Activated T-helper 9 cell treated with anti-CD3 and anti-CD28 coated beads, Interleukin-2, amount 50 U/mL, for 16 hours (primary cell): ENCODE measurements at regions not wholly inside any gene's neighbourhood (a gene's known extent, or its start where the extent isn't known, plus 50 kb on each side); places are given as distances from the start of the nearest gene placed in this dataset.

Experiments used
- DNase-seq: peaks from one replicate; pipeline ENCODE4 v3.0.0-alpha.2; 2020; ENCODE audit warnings: low read depth

DNA sequence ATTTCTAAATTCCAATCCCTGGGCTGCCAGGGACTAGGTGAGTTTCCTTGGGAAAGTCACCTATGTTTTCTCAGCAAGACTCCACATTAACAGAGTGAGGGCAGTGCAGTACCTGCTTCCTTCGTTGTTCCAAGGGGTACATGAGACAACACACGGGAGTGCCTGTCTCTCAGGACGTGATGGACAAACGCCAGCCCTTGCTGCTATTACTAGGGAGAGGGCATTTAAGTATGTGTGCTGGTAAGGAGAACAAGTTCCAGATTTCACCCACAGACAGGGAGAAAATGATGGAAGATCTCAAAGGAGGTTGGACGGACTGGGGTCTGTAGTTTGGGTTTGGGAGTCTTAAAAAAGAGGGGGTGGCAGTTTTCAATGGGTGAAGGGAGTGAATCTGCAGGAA is 195.7 kb downstream of the HERPUD2 start:
- DNase-seq: no peak

DNA sequence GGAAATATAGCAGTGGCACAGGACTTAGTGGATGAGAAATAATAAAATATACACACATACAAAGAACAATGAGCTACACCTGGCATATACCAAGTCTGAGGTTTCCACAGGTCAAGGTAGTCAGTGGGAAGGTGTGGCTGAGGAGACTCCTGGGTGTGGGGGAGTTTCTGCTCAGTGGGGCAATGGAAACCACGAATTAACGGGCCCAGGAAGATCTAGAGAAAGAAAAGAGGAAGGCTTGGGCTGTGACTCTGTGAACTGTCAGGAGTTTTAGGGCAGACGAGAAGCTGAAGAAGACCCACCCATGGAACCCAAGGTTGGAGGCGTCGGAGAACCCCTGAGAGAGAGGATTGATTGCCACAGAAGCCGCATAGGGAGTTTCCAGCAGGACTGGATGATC is 196.5 kb downstream of the HERPUD2 start:
- DNase-seq: no peak

DNA sequence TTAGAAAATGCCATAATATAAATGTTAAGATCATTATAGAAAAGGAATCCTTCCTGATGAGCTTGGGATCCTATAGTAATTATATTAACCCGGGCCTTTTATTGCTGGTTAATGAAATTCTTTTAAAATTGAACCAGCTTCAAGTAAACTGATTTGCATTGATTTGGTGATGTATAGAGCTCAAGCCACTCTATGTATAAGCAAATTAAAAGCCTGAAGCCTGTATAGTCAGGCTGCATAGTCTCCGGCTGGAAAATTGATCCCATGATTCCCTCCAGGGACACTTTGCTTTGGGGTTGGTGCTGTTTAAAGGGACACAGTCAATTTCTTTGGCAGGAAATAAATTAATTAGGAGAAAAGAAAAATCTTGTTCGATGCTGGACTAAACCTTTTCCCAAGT is 199.1 kb downstream of the HERPUD2 start:
- no peak for DNase-seq

DNA sequence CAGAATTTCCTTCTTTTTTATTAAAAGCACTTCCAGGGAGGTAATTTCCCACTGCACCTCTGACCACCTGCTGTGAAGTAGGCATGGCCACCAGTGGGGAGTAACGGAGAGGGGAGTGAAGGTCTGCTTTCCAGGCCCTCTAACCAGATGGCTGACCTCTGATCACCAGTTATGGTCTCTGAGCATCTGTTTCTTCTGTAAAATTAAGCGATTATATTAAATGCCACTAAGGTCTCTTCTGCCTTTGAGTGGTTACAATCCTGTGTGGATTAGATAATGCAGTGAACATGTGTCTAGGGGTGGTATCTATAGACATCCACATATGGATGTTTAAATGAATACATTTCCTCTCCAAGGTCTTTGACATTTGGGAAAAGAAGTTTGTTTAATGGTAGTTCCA is 199.6 kb downstream of the HERPUD2 start:
- no peak for DNase-seq

DNA sequence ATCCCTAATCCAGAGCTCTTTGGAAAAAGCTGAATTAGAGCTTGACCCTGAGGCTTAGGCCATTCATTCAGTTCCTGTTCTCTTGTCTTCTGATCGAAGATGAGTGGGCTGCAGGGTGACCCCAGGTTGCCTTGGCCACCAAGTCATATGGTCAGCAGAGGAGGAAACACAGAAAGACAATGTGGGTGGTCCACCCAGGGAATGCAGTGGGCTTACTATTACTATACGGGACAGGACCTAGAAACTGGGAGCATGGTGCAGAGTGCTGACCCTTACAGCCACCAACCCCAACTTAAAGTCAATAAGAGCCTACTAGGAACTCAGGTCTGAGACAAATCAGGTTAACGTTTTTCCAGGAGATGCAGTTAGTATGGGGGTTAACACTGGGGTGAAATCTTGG is 200.5 kb downstream of the HERPUD2 start:
- DNase-seq: no peak

DNA sequence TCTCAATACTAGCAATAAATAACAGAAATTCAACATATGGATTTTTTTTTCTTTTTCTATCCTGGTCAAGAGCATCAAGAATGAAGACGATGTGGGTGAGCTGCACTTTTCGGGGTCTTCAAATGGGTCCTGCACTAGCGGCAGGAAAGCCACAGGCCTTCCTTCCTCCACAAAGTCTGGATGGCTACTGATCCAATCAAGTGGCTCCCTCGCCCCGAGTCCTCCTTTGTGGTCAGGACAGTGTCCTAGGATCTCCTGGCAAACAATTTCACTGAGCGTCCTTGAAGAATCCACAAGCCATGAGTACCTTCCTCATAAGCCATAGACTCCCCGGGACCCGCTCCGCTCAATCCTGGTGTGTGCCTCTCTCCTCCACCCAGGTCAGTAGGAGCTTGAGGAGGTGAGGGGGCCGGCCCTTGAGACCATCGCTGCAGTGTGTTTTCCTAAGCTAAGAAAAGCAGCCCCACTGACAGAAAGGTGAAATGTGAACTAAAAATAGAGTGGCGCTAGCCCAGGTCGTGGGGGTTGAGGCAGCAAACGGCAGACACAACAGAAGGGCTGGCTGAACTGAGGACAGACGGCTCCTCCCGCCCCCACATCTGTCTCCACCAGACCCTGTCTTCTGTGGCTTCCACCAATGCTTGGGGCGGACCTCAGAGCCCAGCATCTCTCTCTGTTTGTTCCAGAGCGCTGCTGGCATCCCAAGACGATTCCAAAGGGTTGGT is 202.3 kb downstream of the HERPUD2 start:
- DNase-seq: no peak

DNA sequence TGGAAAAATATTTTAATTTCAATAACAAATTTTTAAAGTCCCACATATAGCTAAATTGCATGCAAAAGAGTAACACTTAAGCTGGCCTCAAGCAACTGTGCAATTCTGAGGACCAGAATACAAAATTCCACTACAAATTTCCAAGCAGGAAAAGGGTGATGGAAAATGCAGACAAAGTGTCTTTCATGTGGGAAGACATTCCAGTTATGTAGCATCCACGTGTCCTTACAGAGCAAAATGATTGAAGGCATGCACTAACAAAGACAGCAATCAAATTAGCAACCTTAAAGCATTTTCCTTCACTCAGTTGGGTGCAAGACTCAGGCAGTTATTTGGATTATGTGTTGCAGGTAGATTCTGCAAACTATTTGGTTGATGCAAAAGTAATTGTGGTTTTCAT is 203.7 kb downstream of the HERPUD2 start:
- no peak for DNase-seq

DNA sequence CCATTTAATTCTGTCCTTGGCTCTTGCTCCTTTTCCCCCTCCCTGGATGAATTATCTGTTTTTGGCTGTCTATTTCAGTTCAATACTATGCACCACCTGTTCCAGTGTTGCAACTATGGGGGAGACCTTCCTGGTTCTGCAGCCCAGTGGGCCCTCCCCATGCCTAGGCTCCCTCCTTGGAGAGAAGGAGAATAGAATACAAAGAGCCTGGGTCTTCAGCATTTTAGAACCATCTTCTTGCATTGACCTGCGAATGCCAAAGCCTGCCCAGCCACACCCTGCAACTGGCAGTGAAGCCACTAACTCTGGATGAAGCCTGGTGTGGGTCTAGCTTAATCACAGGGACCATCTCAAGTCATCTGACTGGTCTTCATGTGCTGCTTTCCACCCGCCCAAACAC is 207.1 kb downstream of the HERPUD2 start:
- DNase-seq: no peak

DNA sequence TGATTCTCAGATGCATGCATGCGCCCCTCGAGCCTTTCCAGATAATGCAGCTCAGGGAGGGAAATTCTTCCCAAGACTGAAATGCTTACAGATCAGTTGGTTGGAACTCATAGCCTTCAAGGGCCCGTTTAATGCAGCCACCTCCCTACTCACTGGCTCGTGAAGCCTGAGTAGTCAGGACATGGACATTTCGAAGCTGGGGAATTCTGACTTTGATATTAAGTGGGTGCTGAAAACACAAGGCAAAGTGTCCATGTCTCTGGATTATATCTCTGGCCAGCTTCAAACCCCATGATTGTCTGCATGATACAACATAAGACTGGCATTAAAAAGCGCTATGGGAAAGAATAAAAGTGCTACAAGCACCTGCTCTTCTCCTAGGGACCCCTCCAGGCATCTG is 207.5 kb downstream of the HERPUD2 start:
- no peak for DNase-seq

DNA sequence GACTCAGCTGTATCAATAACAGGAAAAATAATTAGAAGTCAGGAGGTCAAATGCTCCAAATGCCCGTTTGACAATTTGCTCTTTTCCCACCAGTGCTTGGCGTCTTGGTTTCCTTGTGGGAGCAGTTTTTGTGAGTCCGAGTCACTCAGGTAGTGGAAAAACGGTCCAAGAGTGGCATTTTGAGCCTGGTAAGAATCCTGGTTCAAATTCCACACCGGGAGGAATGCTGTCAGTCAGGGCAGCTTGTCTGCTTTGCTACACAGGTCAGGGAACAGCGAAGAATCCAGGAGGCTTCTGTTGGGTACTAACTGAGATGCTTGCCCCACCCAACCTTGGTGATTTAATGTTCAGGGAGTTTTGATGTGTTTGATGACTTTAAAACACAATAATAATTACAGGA is 209.5 kb downstream of the HERPUD2 start:
- DNase-seq: no peak

DNA sequence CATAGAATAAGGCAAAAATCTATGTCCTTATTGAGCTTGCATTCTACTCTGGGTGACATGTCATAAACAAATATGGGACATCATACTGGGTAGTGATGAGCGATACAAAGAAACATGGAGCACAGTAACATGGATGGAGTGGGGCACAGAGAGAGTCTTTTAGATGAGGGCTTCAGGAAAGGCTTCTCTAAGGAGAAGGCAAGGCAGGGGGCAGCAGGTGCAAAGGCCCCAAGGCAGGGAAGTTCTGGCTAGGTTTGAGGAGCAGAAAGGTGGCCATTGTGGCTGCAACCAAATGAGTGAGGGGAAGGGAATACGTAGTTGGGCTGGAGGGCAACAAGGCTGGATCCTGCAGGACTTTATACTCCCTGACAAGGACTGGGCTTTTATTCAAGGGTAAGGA is 211.4 kb downstream of the HERPUD2 start:
- no peak for DNase-seq

DNA sequence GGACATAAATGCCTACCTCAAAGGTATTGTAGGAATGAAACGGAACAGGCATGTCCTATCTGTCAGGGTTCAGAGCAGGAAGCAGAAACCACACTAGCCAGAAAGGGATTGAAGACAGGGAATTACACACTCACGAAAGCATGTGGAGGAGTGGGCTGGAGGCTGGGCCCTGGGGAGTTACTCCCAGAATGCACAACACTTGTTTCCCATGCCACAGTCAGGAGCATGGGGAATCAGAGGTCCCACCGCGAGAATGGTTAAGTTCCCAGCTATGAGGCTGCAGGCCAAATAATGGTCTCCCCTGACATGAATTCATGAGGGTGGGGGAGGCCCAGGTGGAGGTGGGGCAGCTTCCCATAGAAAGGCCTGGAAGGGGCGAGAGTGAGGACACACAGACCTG is 212.7 kb downstream of the HERPUD2 start:
- DNase-seq: no peak

DNA sequence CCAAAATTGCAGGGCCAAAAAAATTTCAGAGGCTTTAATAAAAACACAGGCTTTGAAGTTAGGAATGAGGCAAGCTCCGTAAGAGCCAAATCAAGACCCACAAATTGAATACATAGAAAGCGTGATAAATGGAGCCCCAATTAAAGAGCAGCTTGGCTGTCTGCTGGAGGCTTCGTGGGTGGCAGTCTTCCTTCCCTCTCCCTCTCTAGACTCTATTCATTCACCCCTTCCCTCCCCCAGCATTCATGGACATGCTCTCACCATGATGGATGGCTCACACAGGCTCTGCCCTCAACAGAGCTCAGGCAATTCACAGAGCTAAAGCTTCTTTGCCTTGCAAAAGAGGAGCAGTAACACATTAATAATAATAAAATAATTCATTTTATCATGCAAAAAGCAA is 214.1 kb downstream of the HERPUD2 start:
- no peak for DNase-seq

DNA sequence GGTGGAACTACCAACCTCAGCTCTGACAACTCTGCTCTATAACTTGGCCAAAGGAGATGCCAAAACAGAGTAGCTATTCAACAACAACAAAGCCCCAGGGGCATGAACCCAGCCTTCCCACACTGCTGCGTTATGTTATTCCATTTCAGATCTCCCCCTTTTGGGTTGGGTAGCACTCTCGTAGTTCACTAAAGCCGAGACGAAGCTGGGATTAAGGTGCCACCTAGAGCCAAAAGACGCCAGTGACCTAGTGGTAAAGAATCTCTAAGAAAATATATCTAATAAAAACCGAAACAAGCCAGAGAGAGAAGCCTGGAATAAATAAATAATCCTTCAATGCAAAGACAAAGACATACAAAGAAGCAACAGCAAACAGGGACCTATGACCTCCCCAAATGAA is 217.3 kb downstream of the HERPUD2 start:
- no peak for DNase-seq

DNA sequence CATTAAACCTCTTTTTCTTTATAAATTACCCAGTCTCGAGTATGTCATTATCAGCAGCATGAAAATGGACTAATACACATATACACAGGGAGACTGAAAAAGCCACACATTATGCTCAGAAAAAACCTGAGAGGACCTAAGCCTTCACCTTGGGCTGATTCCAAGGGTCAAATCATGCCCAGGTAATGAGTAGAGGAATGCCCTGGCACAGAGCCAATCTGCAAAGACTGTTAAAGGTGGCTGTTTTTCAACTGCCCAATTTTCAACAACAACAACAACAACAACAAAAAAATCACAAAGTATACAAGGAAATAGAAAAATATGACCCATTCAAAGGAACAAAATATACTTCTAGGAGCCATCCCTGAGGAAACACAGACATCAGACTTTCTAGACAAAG is 220.2 kb upstream of the TBX20 start:
- no peak for DNase-seq

DNA sequence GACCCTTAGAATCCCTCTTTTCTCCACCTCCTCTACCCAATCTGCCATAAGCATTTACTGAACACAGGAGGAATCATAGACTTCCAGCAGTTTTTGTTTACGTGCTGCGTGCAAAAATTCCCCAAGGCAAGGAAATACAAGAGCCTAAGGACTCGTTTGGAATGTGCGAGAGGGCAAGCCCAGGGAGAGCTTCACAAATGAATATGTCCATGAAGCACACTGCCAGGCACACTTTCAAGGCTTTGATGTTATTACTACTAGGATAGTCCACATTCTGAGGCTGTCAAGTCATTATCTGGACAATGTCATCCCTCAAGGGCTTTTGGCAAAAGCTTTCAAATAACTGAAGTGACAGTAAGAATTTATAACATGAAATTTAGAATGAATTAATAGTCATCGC is 214.7 kb upstream of the TBX20 start:
- DNase-seq: no peak

DNA sequence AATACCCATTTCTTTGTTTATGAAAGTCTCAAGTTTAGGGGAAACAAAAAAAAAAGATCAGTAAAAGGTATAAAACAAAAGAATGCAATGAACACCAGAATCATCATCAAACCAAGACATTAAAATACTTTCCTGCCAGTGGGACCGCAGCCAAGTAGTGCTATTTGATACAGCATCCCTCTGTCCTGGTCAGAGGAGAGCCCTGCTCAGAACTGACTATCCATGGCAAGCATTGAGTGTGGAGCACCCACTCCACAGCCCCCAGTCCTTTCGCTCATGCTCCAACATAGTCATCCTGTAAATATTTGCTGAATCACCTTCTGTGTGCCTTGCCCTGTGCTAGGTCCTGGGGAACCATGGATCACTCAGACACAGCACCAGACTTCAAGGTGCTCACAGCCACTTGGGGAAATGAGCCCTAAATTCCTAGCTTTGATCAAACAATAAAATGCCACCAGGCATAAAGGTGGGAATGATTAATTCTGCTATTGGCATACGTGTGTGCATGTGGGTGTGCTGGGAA is 213.6 kb upstream of the TBX20 start:
- no peak for DNase-seq

DNA sequence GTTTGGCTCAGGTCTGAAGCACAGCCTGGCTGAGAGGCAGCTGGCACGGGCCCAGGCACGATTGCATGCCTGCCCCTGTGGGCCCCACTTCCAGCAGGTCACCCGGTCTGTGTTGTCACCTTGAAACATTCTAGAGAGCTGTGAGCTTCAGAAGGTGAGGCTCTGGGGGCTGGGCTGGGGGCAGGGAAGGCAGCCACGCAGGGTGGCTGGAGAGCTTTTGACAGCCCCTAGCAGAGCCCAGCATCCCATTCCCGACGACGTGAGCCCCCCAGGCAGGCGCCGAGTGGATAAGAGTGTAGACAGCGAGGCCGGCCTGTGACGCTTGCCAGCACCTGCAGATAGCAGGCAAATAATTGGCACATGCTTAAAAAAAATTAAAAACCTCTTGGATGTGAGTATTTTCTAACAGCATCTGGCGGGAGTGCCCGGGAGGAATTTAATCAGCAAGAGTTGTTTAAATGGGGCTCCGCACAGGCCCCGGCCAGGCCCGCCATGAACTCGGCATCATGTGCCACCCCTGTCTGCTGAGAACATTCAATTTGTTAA is 212.0 kb upstream of the TBX20 start:
- no peak for DNase-seq

DNA sequence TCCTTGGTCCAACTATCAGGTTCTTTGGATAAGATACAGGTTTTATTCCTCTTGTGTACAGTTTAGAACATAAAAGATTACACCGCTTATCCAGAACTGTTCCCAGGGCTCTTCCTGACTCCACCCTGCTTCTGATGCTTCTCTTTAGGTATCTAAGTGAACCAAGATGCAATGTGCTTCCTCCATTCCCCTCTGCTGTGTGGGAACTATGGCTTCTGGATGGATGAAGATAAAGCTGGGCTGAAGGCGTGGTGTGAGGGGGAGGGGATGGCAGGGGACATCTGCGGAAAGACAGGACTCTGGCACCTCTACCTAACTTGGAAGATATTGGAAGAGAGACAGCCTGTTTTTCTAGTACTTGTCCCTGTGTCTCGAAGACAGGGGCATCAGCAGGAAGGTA is 209.9 kb upstream of the TBX20 start:
- no peak for DNase-seq

DNA sequence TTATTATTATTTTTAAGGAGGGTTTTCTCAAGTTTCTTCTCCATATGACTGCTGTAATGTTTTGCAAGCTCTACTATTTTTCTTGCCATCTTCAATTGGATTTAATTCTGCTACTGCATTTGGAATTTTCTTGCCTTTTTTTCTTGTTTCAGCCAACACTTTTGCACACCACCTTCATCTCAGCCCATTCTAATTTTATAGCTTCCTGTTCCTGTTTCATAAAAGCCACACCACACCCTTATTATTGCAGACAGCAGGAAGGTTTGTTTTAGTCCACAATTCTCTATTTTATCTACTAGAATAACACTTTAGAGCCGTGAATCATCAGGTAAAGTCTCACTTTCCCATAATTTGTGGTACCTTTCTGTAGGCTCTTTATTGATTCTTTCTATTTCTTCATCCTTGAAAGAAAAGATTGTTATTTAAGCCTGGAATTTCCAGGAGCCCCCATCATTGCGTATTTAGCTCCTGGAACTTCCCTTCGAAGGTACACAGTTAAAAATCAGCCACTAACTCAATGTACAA is 209.3 kb upstream of the TBX20 start:
- DNase-seq: no peak

DNA sequence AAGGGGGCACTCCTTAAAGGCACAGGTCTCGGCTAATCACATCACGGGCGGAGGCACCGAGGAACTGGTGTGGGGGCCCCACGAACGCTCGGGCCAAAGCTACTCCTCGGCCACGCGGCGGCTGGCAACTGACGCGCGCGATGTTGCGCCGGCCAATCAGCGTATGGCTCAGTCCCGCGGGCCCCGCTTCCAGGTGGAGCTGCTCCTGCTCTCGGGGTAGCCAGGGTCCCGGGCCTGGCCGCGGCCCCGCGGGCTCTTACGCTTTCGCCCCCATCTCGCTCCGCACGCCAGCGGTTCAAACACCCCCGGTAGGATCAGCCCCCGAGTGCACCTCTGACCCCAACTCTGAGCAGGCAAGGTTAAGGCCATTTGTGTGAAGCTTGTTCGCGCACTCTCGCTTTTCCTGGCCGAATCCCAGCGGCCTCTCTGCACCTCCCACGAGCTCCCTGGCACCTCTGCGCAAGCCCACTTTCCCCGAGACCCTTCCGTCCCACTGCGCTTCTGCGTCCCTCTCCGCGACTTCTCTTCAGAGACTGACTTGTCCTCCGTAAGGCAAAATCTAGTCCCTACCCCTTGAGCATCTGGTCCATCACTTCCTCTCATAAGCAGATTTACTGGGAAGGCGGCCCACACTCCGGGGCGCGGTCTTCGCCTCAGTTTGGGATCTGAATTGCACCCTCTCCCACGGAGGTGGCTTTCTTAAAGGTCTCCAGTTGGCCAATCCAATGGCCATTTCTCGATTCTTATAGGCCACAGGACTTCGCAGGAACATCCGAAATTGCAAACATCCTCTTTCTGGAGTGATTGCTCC is 200.9 kb upstream of the TBX20 start:
- DNase-seq: no peak

DNA sequence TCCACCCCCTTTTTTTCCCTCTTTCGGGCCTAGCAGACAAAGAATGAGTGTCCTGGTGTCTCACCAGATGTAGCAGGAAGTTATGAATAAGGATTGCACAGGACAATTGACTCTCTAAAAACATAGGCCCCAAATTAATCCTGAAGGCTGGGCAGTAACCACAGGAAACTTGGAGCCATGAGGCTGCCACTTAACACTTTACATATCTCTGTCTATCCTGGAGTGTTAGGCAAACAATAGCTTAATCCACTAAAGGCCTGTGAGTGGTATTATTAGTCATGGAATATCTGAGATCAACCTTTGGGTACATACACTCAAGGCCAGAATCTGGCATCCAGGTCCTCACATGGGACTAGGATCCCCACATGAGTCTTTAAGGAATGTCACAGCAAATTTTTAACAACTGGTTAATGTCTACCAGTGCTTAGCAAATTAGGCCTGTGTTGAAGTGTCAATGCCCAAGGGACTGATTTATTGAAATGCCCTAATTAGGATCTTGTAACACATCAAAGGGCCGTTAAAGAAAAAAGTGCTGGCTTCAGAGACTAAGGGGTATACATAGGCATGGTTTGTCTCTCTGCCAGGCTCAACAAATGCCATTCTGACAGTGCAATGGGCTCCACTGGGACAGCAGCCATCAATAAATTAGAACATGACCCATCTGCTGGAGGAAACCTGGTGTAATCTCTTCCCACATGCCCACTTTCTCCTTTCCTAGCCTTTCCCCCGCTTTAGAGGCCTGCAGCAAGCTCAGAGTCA is 196.7 kb upstream of the TBX20 start:
- no peak for DNase-seq
